ENCODE measurements at regions not wholly inside any gene's neighbourhood (a gene's known extent, or its start where the extent isn't known, plus 50 kb on each side); places are given as distances from the start of the nearest gene placed in this dataset.

DNA sequence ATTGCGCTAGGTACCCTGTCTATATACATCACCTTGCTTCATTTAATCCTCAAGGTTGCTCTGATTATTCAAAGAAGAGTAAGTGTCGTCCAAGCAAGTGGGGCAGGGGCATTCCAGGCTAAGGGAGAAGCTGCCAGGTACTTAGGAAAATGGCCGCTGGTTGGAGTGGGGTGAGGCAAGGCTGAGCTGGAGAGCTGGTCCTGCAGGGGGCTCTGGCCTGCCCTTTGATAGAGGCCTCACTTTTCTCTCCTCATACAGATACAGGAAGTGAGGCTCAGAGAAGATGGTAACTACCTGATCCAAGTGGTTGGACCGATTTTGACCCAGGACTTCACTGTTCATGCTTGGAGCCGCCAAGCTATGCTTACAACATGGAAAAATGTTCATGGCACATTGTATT is 86.9 kb upstream of the ZBTB40 start:
- ChIA-PET CTCF (no interaction called here), POLR2A (no interaction called here)
- no peaks in the 10 kb centered on the region for H3K9me3 Mint-ChIP-seq (ENCODE audit: insufficient read depth)
- H3K27me3 ChIP-seq (replicated peaks in 1 of 4; ENCODE audit: control extremely low read depth in 1 of 4, control insufficient read depth in 3 of 4, insufficient read depth in 4 of 4, low read length in 3 of 4) = peaks cover 0 to 12% (median 0%) of the 10 kb centered on the region in 4 experiments
- no peak overlapping the region for H3K4me3 Mint-ChIP-seq
- H2AFZ ChIP-seq (ENCODE audit: insufficient read depth, low read depth, low read length, poor library complexity, severe bottlenecking) = no peak overlapping the region
- H3K36me3 ChIP-seq (replicated peaks in 1 of 2; ENCODE audit: control extremely low read depth in 1 of 2, control insufficient read depth in 1 of 2, extremely low read depth in 1 of 2, insufficient read depth in 2 of 2, low read length in 1 of 2) = no peaks in the 10 kb centered on the region
- no peaks in the 10 kb centered on the region for H3K4me1 Mint-ChIP-seq
- no peaks in the 10 kb centered on the region for H3K4me1 ChIP-seq (ENCODE audit: control insufficient read depth in 2 of 2, insufficient read depth in 2 of 2, low read length in 2 of 2)
- H3K9me3 ChIP-seq (ENCODE audit: control extremely low read depth in 1 of 3, control insufficient read depth in 2 of 3, insufficient read depth in 1 of 3, low read length in 2 of 3) = no peaks in the 10 kb centered on the region
- no peak overlapping the region for H3K4me3 ChIP-seq (ENCODE audit: control extremely low read depth in 1 of 5, extremely low read depth in 1 of 5, insufficient read depth in 1 of 5, low read depth in 2 of 5, low read length in 4 of 5)
- no peak overlapping the region for H3K27ac Mint-ChIP-seq
- peaks cover 39% of the 10 kb centered on the region for H3K27me3 Mint-ChIP-seq
- DNase-seq (no peak), ATAC-seq (ENCODE audit: low read depth) (no peak)
- WGBS (ENCODE audit: insufficient coverage) = 85% methylated on average over 2 of the region's 5 CpGs
- TF ChIP-seq, protein P1, sequence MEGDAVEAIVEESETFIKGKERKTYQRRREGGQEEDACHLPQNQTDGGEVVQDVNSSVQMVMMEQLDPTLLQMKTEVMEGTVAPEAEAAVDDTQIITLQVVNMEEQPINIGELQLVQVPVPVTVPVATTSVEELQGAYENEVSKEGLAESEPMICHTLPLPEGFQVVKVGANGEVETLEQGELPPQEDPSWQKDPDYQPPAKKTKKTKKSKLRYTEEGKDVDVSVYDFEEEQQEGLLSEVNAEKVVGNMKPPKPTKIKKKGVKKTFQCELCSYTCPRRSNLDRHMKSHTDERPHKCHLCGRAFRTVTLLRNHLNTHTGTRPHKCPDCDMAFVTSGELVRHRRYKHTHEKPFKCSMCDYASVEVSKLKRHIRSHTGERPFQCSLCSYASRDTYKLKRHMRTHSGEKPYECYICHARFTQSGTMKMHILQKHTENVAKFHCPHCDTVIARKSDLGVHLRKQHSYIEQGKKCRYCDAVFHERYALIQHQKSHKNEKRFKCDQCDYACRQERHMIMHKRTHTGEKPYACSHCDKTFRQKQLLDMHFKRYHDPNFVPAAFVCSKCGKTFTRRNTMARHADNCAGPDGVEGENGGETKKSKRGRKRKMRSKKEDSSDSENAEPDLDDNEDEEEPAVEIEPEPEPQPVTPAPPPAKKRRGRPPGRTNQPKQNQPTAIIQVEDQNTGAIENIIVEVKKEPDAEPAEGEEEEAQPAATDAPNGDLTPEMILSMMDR (IDR thresholded peaks at IDR 0.05) = no peak
- no peak for TF ChIP-seq EZH2 (IDR thresholded peaks at IDR 0.05; ENCODE audit: borderline replicate concordance, insufficient read depth, low read depth, low read length, poor library complexity, severe bottlenecking)
- no peaks in the 10 kb centered on the region for H3K79me2 ChIP-seq (ENCODE audit: control insufficient read depth, insufficient read depth, low read length)
- H3K9ac ChIP-seq (ENCODE audit: low read length) = no peak overlapping the region
- intact Hi-C loops (cut with micrococcal nuclease) = no loop called here
- H3K4me2 ChIP-seq (replicated peaks; ENCODE audit: low read depth, low read length, poor library complexity, severe bottlenecking) = no peak overlapping the region
- no peaks in the 10 kb centered on the region for H4K20me1 ChIP-seq (ENCODE audit: control insufficient read depth, insufficient read depth, low read length, poor library complexity, severe bottlenecking)
- H3K27ac ChIP-seq (ENCODE audit: low read length in 2 of 2) = no peak overlapping the region

DNA sequence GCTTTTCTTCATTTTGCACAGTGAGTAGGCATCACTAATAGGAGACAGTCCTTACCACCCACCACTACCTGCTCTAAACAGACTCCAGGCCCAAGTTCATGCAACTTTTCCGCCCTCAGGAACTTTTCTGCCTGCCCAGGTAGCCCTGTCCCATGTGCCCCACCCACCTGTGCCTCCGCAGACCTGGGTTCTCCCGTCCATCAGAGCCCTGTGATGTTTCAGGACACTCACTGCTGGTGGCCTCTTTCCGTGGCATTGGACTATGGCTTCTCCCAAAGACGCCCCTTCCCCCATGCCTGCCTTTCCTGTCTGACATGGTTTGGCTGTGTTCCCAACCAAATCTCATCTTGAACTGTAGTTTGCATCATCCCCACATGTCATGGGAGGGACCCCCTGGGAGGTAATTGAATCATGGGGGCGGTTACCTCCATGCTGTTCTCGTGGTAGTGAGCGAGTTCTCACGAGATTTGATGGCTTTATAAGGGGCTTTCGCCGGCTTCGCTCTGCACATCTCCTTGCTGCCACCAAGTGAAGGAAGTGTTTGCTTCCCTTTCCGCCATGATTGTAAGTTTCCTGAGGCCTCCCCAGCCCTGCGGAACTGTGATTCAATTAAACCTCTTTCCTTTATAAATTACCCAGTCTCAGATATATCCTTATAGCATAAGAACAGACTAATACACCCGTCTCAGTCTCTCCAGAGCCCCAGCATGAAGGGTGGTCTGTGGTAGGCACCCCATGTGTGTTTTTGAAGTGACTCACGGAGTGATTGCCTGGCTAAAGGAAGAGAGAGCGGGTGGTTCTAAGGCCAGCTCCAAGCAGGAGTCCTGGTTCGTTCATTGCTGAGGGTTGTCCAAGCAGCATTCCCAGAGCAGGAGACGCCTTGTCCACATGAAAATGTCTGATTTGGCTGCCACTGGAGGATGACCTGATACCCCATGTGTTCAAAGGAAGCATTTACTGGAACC is 86.0 kb upstream of the ZBTB40 start:
- H3K9ac ChIP-seq (ENCODE audit: low read length) = no peak overlapping the region
- ChIA-PET CTCF (no interaction called here), POLR2A (no interaction called here)
- no peak overlapping the region for H3K4me2 ChIP-seq (replicated peaks; ENCODE audit: low read depth, low read length, poor library complexity, severe bottlenecking)
- Mint-ChIP-seq H3K9me3 (ENCODE audit: insufficient read depth) (no peaks in the 10 kb centered on the region), H3K27ac (no peak overlapping the region), H3K4me3 (no peak overlapping the region), H3K27me3 (peaks cover 40% of the 10 kb centered on the region), H3K4me1 (no peaks in the 10 kb centered on the region)
- no peaks in the 10 kb centered on the region for H3K79me2 ChIP-seq (ENCODE audit: control insufficient read depth, insufficient read depth, low read length)
- no peak for DNase-seq
- TF ChIP-seq, protein P1 (IDR thresholded peaks at IDR 0.05) = no peak
- intact Hi-C loops (cut with micrococcal nuclease) = no loop called here
- no peaks in the 10 kb centered on the region for H3K36me3 ChIP-seq (replicated peaks in 1 of 2; ENCODE audit: control extremely low read depth in 1 of 2, control insufficient read depth in 1 of 2, extremely low read depth in 1 of 2, insufficient read depth in 2 of 2, low read length in 1 of 2)
- H3K4me3 ChIP-seq (ENCODE audit: control extremely low read depth in 1 of 5, extremely low read depth in 1 of 5, insufficient read depth in 1 of 5, low read depth in 2 of 5, low read length in 4 of 5) = no peak overlapping the region
- H3K27ac ChIP-seq (ENCODE audit: low read length in 2 of 2) = no peak overlapping the region
- no peak for ATAC-seq (ENCODE audit: low read depth)
- no peaks in the 10 kb centered on the region for H4K20me1 ChIP-seq (ENCODE audit: control insufficient read depth, insufficient read depth, low read length, poor library complexity, severe bottlenecking)
- H2AFZ ChIP-seq (ENCODE audit: insufficient read depth, low read depth, low read length, poor library complexity, severe bottlenecking) = no peak overlapping the region
- H3K4me1 ChIP-seq (ENCODE audit: control insufficient read depth in 2 of 2, insufficient read depth in 2 of 2, low read length in 2 of 2) = no peaks in the 10 kb centered on the region
- peaks cover 0 to 12% (median 0%) of the 10 kb centered on the region in 4 experiments for H3K27me3 ChIP-seq (replicated peaks in 1 of 4; ENCODE audit: control extremely low read depth in 1 of 4, control insufficient read depth in 3 of 4, insufficient read depth in 4 of 4, low read length in 3 of 4)
- 84% methylated on average over 16 of the region's 19 CpGs for WGBS (ENCODE audit: insufficient coverage)
- H3K9me3 ChIP-seq (ENCODE audit: control extremely low read depth in 1 of 3, control insufficient read depth in 2 of 3, insufficient read depth in 1 of 3, low read length in 2 of 3) = no peaks in the 10 kb centered on the region
